Neuron (in vitro differentiated cells): ENCODE measurements at regions not wholly inside any gene's neighbourhood (a gene's known extent, or its start where the extent isn't known, plus 50 kb on each side); places are given as distances from the start of the nearest gene placed in this dataset.

ENCODE experiments used
- H2AFZ ChIP-seq: one replicate; pipeline ENCODE4 v1.6.1; 2013; ENCODE audit warnings: low read depth, mild to moderate bottlenecking, inconsistent platforms, low read length, moderate library complexity
- H3K27me3 ChIP-seq: one replicate; pipeline ENCODE4 v1.6.1; 2013; ENCODE audit warnings: low read length; ENCODE audit not compliant: insufficient read depth
- H3K36me3 ChIP-seq: one replicate; pipeline ENCODE4 v1.6.1; 2013; ENCODE audit warnings: low read length; ENCODE audit not compliant: insufficient read depth
- H3K4me1 ChIP-seq: one replicate; pipeline ENCODE4 v1.6.1; 2013; ENCODE audit warnings: low read length; ENCODE audit not compliant: insufficient read depth
- H3K4me3 ChIP-seq: 2 replicates; pipeline ENCODE4 v1.5.1; 2013; ENCODE audit warnings: mild to moderate bottlenecking, low read length, moderate library complexity
- H3K9me3 ChIP-seq: one replicate; pipeline ENCODE4 v1.6.1; 2013; ENCODE audit warnings: low read length

GRCh38 chr9:108466304-108466703, 389.5 kb downstream of the ACTL7B start:
- Histone ChIP-seq H3K36me3 (no peaks in the 10 kb centered on the region), H3K4me1 (no peaks in the 10 kb centered on the region), H3K27me3 (no peaks in the 10 kb centered on the region), H2AFZ (no peak overlapping the region), H3K4me3 (no peak overlapping the region), H3K9me3 (no peaks in the 10 kb centered on the region)

- Histone ChIP-seq H3K27me3 (no peaks in the 10 kb centered on the region), H3K9me3 (no peaks in the 10 kb centered on the region), H2AFZ (no peak overlapping the region), H3K4me3 (no peak overlapping the region), H3K4me1 (no peaks in the 10 kb centered on the region), H3K36me3 (no peaks in the 10 kb centered on the region)
These were observed 391.7 kb downstream of the ACTL7B start for GRCh38 chr9:108463932-108464606.

- H3K4me1 ChIP-seq, result no peaks in the 10 kb centered on the region
- H3K4me3 ChIP-seq, result no peak overlapping the region
- no peaks in the 10 kb centered on the region for H3K9me3 ChIP-seq
- H3K27me3 ChIP-seq, result no peaks in the 10 kb centered on the region
- H3K36me3 ChIP-seq, result no peaks in the 10 kb centered on the region
- no peak overlapping the region for H2AFZ ChIP-seq
These were observed 398.9 kb downstream of the ACTL7B start for GRCh38 chr9:108456903-108457302.

GRCh38 chr9:108445431-108446071, 410.2 kb downstream of the ACTL7B start:
- Histone ChIP-seq H3K36me3 (no peaks in the 10 kb centered on the region), H3K27me3 (no peaks in the 10 kb centered on the region), H3K9me3 (no peaks in the 10 kb centered on the region), H3K4me1 (no peaks in the 10 kb centered on the region), H3K4me3 (no peak overlapping the region), H2AFZ (no peak overlapping the region)

- Histone ChIP-seq H3K4me3 (no peak overlapping the region), H2AFZ (no peak overlapping the region), H3K27me3 (no peaks in the 10 kb centered on the region), H3K36me3 (no peaks in the 10 kb centered on the region), H3K9me3 (no peaks in the 10 kb centered on the region), H3K4me1 (no peaks in the 10 kb centered on the region)
These were observed 411.1 kb downstream of the ACTL7B start for GRCh38 chr9:108444400-108445358.

GRCh38 chr9:108443741-108444140, 412.0 kb downstream of the ACTL7B start:
- no peaks in the 10 kb centered on the region for H3K4me1 ChIP-seq
- H3K9me3 ChIP-seq, result no peaks in the 10 kb centered on the region
- no peaks in the 10 kb centered on the region for H3K36me3 ChIP-seq
- no peak overlapping the region for H3K4me3 ChIP-seq
- H2AFZ ChIP-seq, result no peak overlapping the region
- no peaks in the 10 kb centered on the region for H3K27me3 ChIP-seq

GRCh38 chr9:108443019-108443633, 412.7 kb downstream of the ACTL7B start:
- Histone ChIP-seq H3K27me3 (no peaks in the 10 kb centered on the region), H2AFZ (no peak overlapping the region), H3K9me3 (no peaks in the 10 kb centered on the region), H3K4me1 (no peaks in the 10 kb centered on the region), H3K4me3 (no peak overlapping the region), H3K36me3 (no peaks in the 10 kb centered on the region)

- no peaks in the 10 kb centered on the region for H3K36me3 ChIP-seq
- H3K27me3 ChIP-seq, result no peaks in the 10 kb centered on the region
- no peak overlapping the region for H3K4me3 ChIP-seq
- no peaks in the 10 kb centered on the region for H3K9me3 ChIP-seq
- no peak overlapping the region for H2AFZ ChIP-seq
- no peaks in the 10 kb centered on the region for H3K4me1 ChIP-seq
These were observed 413.2 kb downstream of the ACTL7B start for GRCh38 chr9:108442627-108443018.

GRCh38 chr9:108441726-108442125, 414.1 kb downstream of the ACTL7B start:
- Histone ChIP-seq H3K36me3 (no peaks in the 10 kb centered on the region), H2AFZ (no peak overlapping the region), H3K4me3 (no peak overlapping the region), H3K27me3 (no peaks in the 10 kb centered on the region), H3K9me3 (no peaks in the 10 kb centered on the region), H3K4me1 (no peaks in the 10 kb centered on the region)

GRCh38 chr9:108441251-108441650, 414.5 kb downstream of the ACTL7B start:
- Histone ChIP-seq H3K9me3 (no peaks in the 10 kb centered on the region), H2AFZ (no peak overlapping the region), H3K4me1 (no peaks in the 10 kb centered on the region), H3K27me3 (no peaks in the 10 kb centered on the region), H3K36me3 (no peaks in the 10 kb centered on the region), H3K4me3 (no peak overlapping the region)

GRCh38 chr9:108439947-108440346, 415.8 kb downstream of the ACTL7B start:
- no peak overlapping the region for H2AFZ ChIP-seq
- H3K9me3 ChIP-seq, result no peaks in the 10 kb centered on the region
- no peaks in the 10 kb centered on the region for H3K36me3 ChIP-seq
- H3K4me3 ChIP-seq, result no peak overlapping the region
- no peaks in the 10 kb centered on the region for H3K27me3 ChIP-seq
- no peaks in the 10 kb centered on the region for H3K4me1 ChIP-seq

- H3K4me3 ChIP-seq, result no peak overlapping the region
- no peaks in the 10 kb centered on the region for H3K27me3 ChIP-seq
- H3K4me1 ChIP-seq, result no peaks in the 10 kb centered on the region
- no peaks in the 10 kb centered on the region for H3K9me3 ChIP-seq
- H2AFZ ChIP-seq, result no peak overlapping the region
- H3K36me3 ChIP-seq, result no peaks in the 10 kb centered on the region
These were observed 418.1 kb downstream of the ACTL7B start for GRCh38 chr9:108437656-108438055.

- no peak overlapping the region for H2AFZ ChIP-seq
- H3K36me3 ChIP-seq, result no peaks in the 10 kb centered on the region
- no peaks in the 10 kb centered on the region for H3K27me3 ChIP-seq
- no peaks in the 10 kb centered on the region for H3K9me3 ChIP-seq
- H3K4me3 ChIP-seq, result no peak overlapping the region
- H3K4me1 ChIP-seq, result no peaks in the 10 kb centered on the region
These were observed 419.3 kb downstream of the ACTL7B start for GRCh38 chr9:108436448-108436847.
